GM10266 (cell line): ENCODE measurements at regions not wholly inside any gene's neighbourhood (a gene's known extent, or its start where the extent isn't known, plus 50 kb on each side); places are given as distances from the start of the nearest gene placed in this dataset.

ENCODE experiments used
- DNase-seq: peaks from one replicate; pipeline ENCODE4 v3.0.0; 2012; ENCODE audit errors: extremely low spot score
- CTCF ChIP-seq: IDR thresholded peaks from 2 replicates; pipeline ENCODE4 v1.5.1; 2012; ENCODE audit warnings: mild to moderate bottlenecking, low read depth; ENCODE audit not compliant: control insufficient read depth, insufficient read depth; ENCODE audit errors: missing control alignments

DNA sequence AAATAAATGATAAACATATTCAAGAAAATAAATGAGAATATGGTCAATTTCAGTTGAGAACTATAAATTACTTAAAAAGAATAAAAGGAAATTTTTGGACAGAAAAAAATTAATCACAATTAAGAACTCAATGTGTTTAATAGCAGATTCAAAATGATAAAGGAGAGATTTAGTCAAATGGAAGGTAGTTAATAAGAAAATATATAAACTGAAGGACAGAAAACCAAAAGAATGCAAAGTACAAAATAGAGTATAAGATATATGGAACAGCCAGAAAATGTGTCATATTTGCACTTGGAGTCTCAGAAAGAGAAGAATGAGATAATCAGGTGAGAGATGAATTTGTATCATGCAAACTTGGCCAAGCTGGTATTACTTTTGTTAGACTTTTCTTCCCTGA, 201.8 kb upstream of the ARID1B start:
- no peak for TF ChIP-seq CTCF
- DNase-seq: no peak

- TF ChIP-seq CTCF: no peak
- DNase-seq: no peak
Observed at GRCh38 chr6:156564807-156565149, 212.4 kb upstream of the ARID1B start.

DNA sequence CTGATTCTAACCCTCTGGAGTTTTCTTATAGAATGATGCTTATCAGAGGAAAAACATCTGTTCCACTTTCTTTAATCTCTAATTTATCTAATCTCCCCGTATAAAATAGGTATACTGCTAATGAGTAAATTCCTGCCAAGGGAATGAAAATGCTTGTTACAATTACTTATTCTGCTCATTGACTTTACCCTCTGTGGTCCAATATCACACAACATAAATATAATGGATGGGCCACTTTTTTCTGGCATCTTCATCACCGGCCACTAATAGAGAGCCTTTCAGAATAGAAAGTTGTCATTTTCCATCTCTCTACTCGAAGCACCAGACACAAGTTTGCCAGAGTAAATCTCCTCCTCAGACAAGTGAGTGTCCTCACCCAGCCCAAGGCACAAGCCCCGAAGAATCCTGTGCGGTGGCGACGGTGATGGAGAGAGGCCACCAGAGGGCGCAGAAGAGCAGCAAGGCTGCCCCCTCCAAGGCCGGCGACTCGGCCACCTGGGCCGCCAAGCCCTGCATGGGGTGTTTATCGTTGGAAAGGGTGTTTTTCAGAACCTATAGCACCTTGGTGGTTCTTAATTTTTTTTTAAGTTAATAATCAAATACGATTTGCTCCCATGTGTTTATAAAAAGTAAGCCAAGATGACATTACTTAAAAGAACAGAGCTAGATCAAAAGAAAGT, 212.9 kb upstream of the ARID1B start:
- peak; percentile 79 for DNase-seq

DNA sequence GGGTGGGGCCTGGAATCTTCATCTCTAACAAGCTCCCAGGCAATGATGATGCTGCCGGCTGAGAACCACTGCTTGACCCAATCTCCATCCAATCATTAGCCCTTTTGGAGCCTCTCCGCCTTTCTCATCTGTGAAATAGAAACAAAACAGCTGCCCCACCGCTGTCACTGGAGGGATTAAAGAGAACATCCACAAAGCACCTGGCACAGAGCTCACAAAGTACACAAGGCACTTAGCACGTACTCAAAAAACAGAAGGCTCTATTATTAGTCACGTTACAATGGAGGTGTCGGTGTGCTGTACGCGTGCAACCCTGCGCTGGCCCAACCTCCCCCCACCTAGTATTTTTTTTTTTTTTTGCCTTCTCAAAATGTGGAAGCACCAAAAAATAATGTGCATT, 213.5 kb upstream of the ARID1B start:
- no peak for DNase-seq
- no peak for TF ChIP-seq CTCF

More for the DNA sequence above, 212.9 kb upstream of the ARID1B start:
- peak; percentile 95 for TF ChIP-seq CTCF

DNA sequence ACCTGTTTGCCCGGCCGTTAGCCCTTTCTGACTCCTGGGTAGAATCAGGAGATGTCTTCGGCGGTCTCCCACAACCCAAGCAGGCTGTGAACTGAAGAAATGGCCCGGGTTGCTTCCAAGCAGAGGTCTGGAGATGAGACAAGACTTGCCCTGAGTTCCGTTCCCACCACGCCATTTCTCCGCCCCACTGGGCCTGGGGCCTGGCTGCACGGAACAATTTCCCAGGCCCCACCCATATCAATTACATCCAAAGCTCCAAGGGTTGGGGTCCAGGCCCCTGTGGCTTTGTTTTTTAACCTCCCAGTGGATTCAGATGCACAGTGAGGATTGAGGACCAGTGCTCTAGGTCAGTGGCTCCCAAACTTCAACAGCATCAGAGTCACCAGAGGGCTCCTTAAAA, 214.5 kb upstream of the ARID1B start:
- no peak for TF ChIP-seq CTCF

DNA sequence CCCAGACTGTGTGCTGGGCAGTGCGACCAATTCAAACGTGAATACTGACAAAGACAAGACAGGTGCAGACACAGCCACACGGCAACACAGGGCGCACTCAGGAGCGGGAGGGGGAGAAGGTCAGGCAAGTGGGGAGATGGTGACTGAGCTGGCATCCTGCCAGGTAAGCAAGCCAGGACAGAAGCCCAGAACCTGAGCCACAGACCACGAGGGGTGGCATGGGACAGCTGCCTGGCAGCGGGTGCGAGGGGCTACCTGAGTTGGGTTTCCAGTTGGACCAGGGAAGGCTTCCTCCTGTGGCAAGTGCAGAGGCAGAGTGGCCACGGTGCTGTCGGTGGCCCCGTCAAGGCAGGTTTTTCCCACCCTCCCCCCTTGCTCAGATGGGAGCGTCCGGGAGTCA, 215.2 kb upstream of the ARID1B start:
- no peak for DNase-seq
- TF ChIP-seq CTCF: no peak

More for the DNA sequence above, 214.5 kb upstream of the ARID1B start:
- DNase-seq: no peak

DNA sequence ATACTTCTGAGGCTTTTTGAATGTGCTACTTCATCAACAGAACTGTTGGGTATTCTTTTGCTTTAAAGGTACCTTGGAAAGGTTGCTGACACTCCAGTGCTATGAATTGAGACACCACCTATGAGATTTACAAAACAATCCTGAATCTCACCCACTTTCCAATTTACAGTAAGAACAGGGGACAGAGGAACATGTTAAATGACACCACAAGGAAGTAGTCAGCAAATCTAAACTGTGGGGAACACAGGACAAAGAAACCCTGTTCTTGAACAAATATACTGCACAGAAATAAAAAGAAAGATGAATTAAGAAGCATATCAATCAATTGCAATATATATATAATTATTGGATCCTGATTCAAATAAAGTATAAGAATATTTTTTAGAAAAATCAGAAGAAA, 216.7 kb upstream of the ARID1B start:
- TF ChIP-seq CTCF: no peak
- DNase-seq: no peak
